HCT116 (cell line): ENCODE measurements at regions not wholly inside any gene's neighbourhood (a gene's known extent, or its start where the extent isn't known, plus 50 kb on each side); places are given as distances from the start of the nearest gene placed in this dataset.

Experiments used
- ATAC-seq: fragments of 200-7000 bp; cut with Tn5 transposase; 2 replicates; pipeline ENCODE4 v1.9.1; 2020; ENCODE audit warnings: mild to moderate bottlenecking, moderate library complexity
- BruUV-seq: library from RNA; stranded (reverse); fragments of 400-500 nt; replicated peaks from 2 replicates; lab custom pipeline; 2021; lab: Mats Ljungman, UMichigan
- CTCF ChIA-PET: fragments of 300-600 bp; sonication (Branson Sonifier 250); formaldehyde crosslinking; loops from one replicate; lab custom pipeline; 2021; ENCODE audit warnings: antibody characterized with exemption; lab: Charles Lee
- POLR2A ChIA-PET: fragments of 300-600, 350-600 bp; sonication (Branson Sonifier 250); formaldehyde crosslinking; loops from one replicate; lab custom pipeline; 2021; ENCODE audit warnings: antibody characterized with exemption; lab: Charles Lee
- RAD21 ChIA-PET, 2 experiments: fragments of 300-600 bp; sonication (Branson Sonifier 250); formaldehyde crosslinking; loops; one replicate each; lab custom pipeline; 2023; ENCODE audit warnings: low total read pairs in 2 of 2; ENCODE audit not compliant: uncharacterized antibody in 2 of 2, unreplicated experiment in 2 of 2, low non-redundant PET in 1 of 2; lab: Charles Lee
- DNase-seq: peaks from one replicate; pipeline ENCODE4 v3.0.0-alpha.2; 2010; ENCODE audit warnings: low read depth, low spot score
- H2AFZ ChIP-seq: fragments of 200-600 bp; shearing (Covaris generic), sonication (generic); 2 replicates; pipeline ENCODE4 v1.6.1; 2017; ENCODE audit warnings: low read depth, mixed run types, mixed read lengths, antibody characterized with exemption, low read length; ENCODE audit not compliant: poor library complexity, severe bottlenecking
- H3K27ac ChIP-seq: 2 replicates; pipeline ENCODE4 v1.5.1; 2012; ENCODE audit warnings: low read depth, low read length
- H3K27me3 ChIP-seq: fragments of 200-600 bp; sonication (generic); 2 replicates; pipeline ENCODE4 v1.6.1; 2016; ENCODE audit warnings: mixed run types, low read length, mixed read lengths; ENCODE audit not compliant: insufficient read depth
- H3K36me3 ChIP-seq, 2 experiments: fragments of 200-500 bp in 1 of 2; fragments of 200-600 bp in 1 of 2; sonication (Bioruptor generic) in 1 of 2; sonication (generic) in 1 of 2; 2 replicates each; pipeline versions ENCODE4 v1.5.1 to v1.6.1; 2014 to 2016; ENCODE audit warnings: low read length in 2 of 2, inconsistent platforms in 1 of 2, mixed read lengths in 1 of 2, mixed run types in 1 of 2; ENCODE audit not compliant: insufficient read depth in 2 of 2, control insufficient read depth in 1 of 2
- H3K4me1 ChIP-seq, 2 experiments: fragments of 200-600 bp in 1 of 2; sonication (generic) in 1 of 2; 2 replicates each; pipeline versions ENCODE4 v1.5.1 to v1.6.1; 2012 to 2017; ENCODE audit warnings: low read length in 2 of 2, inconsistent platforms in 1 of 2, mild to moderate bottlenecking in 1 of 2, mixed read lengths in 1 of 2, mixed run types in 1 of 2, moderate library complexity in 1 of 2; ENCODE audit not compliant: insufficient read depth in 2 of 2, control insufficient read depth in 1 of 2
- H3K4me2 ChIP-seq: fragments of 200-600 bp; sonication (generic); 2 replicates; pipeline ENCODE4 v1.6.1; 2017; ENCODE audit warnings: mixed run types, low read length, mixed read lengths
- H3K4me3 ChIP-seq, 2 experiments: fragments of 200-600 bp in 1 of 2; sonication (generic) in 1 of 2; replicated peaks in 1 of 2; 2 replicates each; pipeline ENCODE4 v1.5.1; 2011 to 2016; ENCODE audit warnings: low read length in 2 of 2, control low read depth in 1 of 2, low read depth in 1 of 2, mild to moderate bottlenecking in 1 of 2, mixed read lengths in 1 of 2, mixed run types in 1 of 2
- H3K79me2 ChIP-seq: fragments of 200-600 bp; sonication (generic); 2 replicates; pipeline ENCODE4 v1.6.1; 2017; ENCODE audit warnings: mild to moderate bottlenecking, mixed run types, low read length, moderate library complexity, mixed read lengths; ENCODE audit not compliant: insufficient read depth
- H3K9ac ChIP-seq: fragments of 200-600 bp; sonication (generic); 2 replicates; pipeline ENCODE4 v1.6.1; 2016; ENCODE audit warnings: low read length, mixed read lengths
- H3K9me2 ChIP-seq: fragments of 200-600 bp; sonication (generic), shearing (Covaris generic); 2 replicates; pipeline ENCODE4 v1.6.1; 2017; ENCODE audit warnings: mixed run types, mild to moderate bottlenecking, moderate library complexity; ENCODE audit not compliant: insufficient read depth
- H3K9me3 ChIP-seq, 2 experiments: fragments of 200-500 bp in 1 of 2; fragments of 200-600 bp in 1 of 2; sonication (Bioruptor generic) in 1 of 2; sonication (generic) in 1 of 2; 2 replicates each; pipeline ENCODE4 v1.6.1; 2014 to 2017; ENCODE audit warnings: low read length in 2 of 2, mixed read lengths in 2 of 2, inconsistent platforms in 1 of 2, low read depth in 1 of 2, mild to moderate bottlenecking in 1 of 2, mixed run types in 1 of 2, moderate library complexity in 1 of 2; ENCODE audit not compliant: control insufficient read depth in 1 of 2, insufficient read depth in 1 of 2
- H4K20me1 ChIP-seq: fragments of 200-600 bp; sonication (generic), shearing (Covaris generic); 2 replicates; pipeline ENCODE4 v1.6.1; 2017; ENCODE audit warnings: mixed run types, mild to moderate bottlenecking, moderate library complexity; ENCODE audit not compliant: insufficient read depth
- CBX3 ChIP-seq: IDR thresholded peaks from 2 replicates; pipeline ENCODE4 v1.6.1; 2012; ENCODE audit warnings: low read depth
- CEBPB ChIP-seq: IDR thresholded peaks from 2 replicates; pipeline ENCODE4 v1.6.1; 2012; ENCODE audit warnings: low read depth
- CTCF ChIP-seq, 3 experiments: fragments of 200-600 bp in 1 of 3; sonication (generic) in 1 of 3; IDR thresholded peaks in 2 of 3; conservative IDR thresholded peaks in 1 of 3; 2 replicates each; pipeline ENCODE4 v1.5.1; 2012 to 2017; ENCODE audit warnings: low read depth in 2 of 3, low read length in 2 of 3, antibody characterized with exemption in 1 of 3, borderline replicate concordance in 1 of 3, control low read depth in 1 of 3, mild to moderate bottlenecking in 1 of 3, mixed read lengths in 1 of 3, mixed run types in 1 of 3, moderate library complexity in 1 of 3; ENCODE audit not compliant: insufficient read depth in 1 of 3
- EGR1 ChIP-seq: IDR thresholded peaks from 2 replicates; pipeline ENCODE4 v1.6.1; 2012; ENCODE audit warnings: low read depth
- ELF1 ChIP-seq: IDR thresholded peaks from 2 replicates; pipeline ENCODE4 v1.6.1; 2012; ENCODE audit warnings: low read depth, borderline replicate concordance
- EZH2phosphoT487 ChIP-seq: fragments of 200-600 bp; IDR thresholded peaks from 2 replicates; pipeline ENCODE4 v1.6.1; 2018; ENCODE audit warnings: antibody characterized with exemption, borderline replicate concordance
- FOSL1 ChIP-seq: IDR thresholded peaks from 2 replicates; pipeline ENCODE4 v1.6.1; 2012; ENCODE audit warnings: low read depth
- JUND ChIP-seq: IDR thresholded peaks from 2 replicates; pipeline ENCODE4 v1.6.1; 2012
- POLR2AphosphoS5 ChIP-seq: IDR thresholded peaks from 2 replicates; pipeline ENCODE4 v1.6.1; 2011; ENCODE audit warnings: mild to moderate bottlenecking, low read depth, low read length, moderate library complexity
- SP1 ChIP-seq: IDR thresholded peaks from 2 replicates; pipeline ENCODE4 v1.6.1; 2012; ENCODE audit warnings: low read depth
- SRF ChIP-seq: IDR thresholded peaks from 2 replicates; pipeline ENCODE4 v1.6.1; 2012; ENCODE audit warnings: low read depth
- TCF7L2 ChIP-seq: IDR thresholded peaks from 2 replicates; pipeline ENCODE4 v1.7.0; 2011; ENCODE audit warnings: borderline replicate concordance, inconsistent platforms; ENCODE audit not compliant: insufficient read depth, insufficient read length; ENCODE audit errors: extremely low read depth
- YY1 ChIP-seq: IDR thresholded peaks from 2 replicates; pipeline ENCODE4 v1.6.1; 2011; ENCODE audit warnings: low read length, low read depth, moderate library complexity, mild to moderate bottlenecking; ENCODE audit not compliant: insufficient replicate concordance; ENCODE audit errors: extremely low read depth
- ZFX ChIP-seq: fragments of 450-650 bp; IDR thresholded peaks from 2 replicates; pipeline ENCODE4 v1.6.1; 2017
- intact Hi-C: fragments of 100-400 bp; cut with micrococcal nuclease; formaldehyde crosslinking; loops from 2 replicates; pipeline ENCODE4 v1.10.0; 2022
- TF ChIP-seq, protein P1 (sequence below): IDR thresholded peaks from 2 replicates; pipeline ENCODE4 v1.6.1; 2012

DNA sequence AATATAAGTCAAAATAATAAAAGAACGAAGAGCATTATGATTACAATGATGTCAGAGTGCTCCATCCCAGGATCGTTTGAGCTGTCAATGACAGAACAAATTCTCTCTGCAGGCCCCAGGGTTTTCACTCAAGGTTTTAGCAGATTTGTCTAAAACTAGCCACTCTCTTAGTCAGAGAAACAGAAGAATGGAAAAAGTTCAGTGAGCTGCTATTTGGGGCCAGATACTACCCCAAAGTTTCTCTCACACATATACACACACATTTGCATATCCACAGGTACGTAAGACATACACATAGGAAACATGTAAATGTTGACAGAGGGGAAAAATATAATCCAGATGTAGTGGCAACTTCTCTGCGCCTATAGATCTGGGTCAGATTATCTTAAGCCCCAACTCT lies 76.3 kb upstream of the SEMA6A start:
- Histone ChIP-seq H3K27ac (no peak overlapping the region), H3K4me2 (no peak overlapping the region), H3K4me1 (peaks cover 7 to 15% of the 10 kb centered on the region in 2 experiments; a peak in 3 of 4 replicates), H3K79me2 (no peaks in the 10 kb centered on the region), H3K27me3 (no peaks in the 10 kb centered on the region), H3K9me3 (no peaks in the 10 kb centered on the region), H3K9me2 (no peaks in the 10 kb centered on the region), H4K20me1 (no peaks in the 10 kb centered on the region), H3K9ac (no peak overlapping the region), H2AFZ (no peak overlapping the region), H3K4me3 (no peak overlapping the region), H3K36me3 (no peaks in the 10 kb centered on the region)
- ATAC-seq (no peak), DNase-seq (no peak)
- TF ChIP-seq ZFX (no peak), TCF7L2 (no peak), CBX3 (no peak), CEBPB (no peak), EGR1 (no peak), ELF1 (no peak), FOSL1 (no peak), POLR2AphosphoS5 (no peak), SRF (no peak), YY1 (no peak), EZH2phosphoT487 (no peak), JUND (no peak), CTCF (IDR thresholded peaks at IDR 0.05 in 2 of 3, conservative IDR thresholded peaks at IDR 0.05 in 1 of 3; ENCODE audit: borderline replicate concordance in 1 of 3, insufficient read depth in 1 of 3, low read depth in 2 of 3, low read length in 2 of 3) (no peak), SP1 (no peak)
- TF ChIP-seq, protein P1, sequence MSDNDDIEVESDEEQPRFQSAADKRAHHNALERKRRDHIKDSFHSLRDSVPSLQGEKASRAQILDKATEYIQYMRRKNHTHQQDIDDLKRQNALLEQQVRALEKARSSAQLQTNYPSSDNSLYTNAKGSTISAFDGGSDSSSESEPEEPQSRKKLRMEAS, result no peak
- CTCF ChIA-PET, result no interaction called here
- POLR2A ChIA-PET, result no interaction called here
- intact Hi-C loops, result no loop called here
- BruUV-seq, result no TSS peak
- RAD21 ChIA-PET, result no interaction called here
